HCT116 (cell line): ENCODE measurements at regions not wholly inside any gene's neighbourhood (a gene's known extent, or its start where the extent isn't known, plus 50 kb on each side); places are given as distances from the start of the nearest gene placed in this dataset.

ENCODE experiments used
- ATAC-seq: fragments of 200-7000 bp; cut with Tn5 transposase; 2 replicates; pipeline ENCODE4 v1.9.1; 2020; ENCODE audit warnings: mild to moderate bottlenecking, moderate library complexity
- BruUV-seq: library from RNA; stranded (reverse); fragments of 400-500 nt; replicated peaks from 2 replicates; lab custom pipeline; 2021; lab: Mats Ljungman, UMichigan
- CTCF ChIA-PET: fragments of 300-600 bp; sonication (Branson Sonifier 250); formaldehyde crosslinking; loops from one replicate; lab custom pipeline; 2021; ENCODE audit warnings: antibody characterized with exemption; lab: Charles Lee
- POLR2A ChIA-PET: fragments of 300-600, 350-600 bp; sonication (Branson Sonifier 250); formaldehyde crosslinking; loops from one replicate; lab custom pipeline; 2021; ENCODE audit warnings: antibody characterized with exemption; lab: Charles Lee
- RAD21 ChIA-PET, 2 experiments: fragments of 300-600 bp; sonication (Branson Sonifier 250); formaldehyde crosslinking; loops; one replicate each; lab custom pipeline; 2023; ENCODE audit warnings: low total read pairs in 2 of 2; ENCODE audit not compliant: uncharacterized antibody in 2 of 2, unreplicated experiment in 2 of 2, low non-redundant PET in 1 of 2; lab: Charles Lee
- DNase-seq: peaks from one replicate; pipeline ENCODE4 v3.0.0-alpha.2; 2010; ENCODE audit warnings: low read depth, low spot score
- H2AFZ ChIP-seq: fragments of 200-600 bp; shearing (Covaris generic), sonication (generic); 2 replicates; pipeline ENCODE4 v1.6.1; 2017; ENCODE audit warnings: low read depth, mixed run types, mixed read lengths, antibody characterized with exemption, low read length; ENCODE audit not compliant: poor library complexity, severe bottlenecking
- H3K27ac ChIP-seq: 2 replicates; pipeline ENCODE4 v1.5.1; 2012; ENCODE audit warnings: low read depth, low read length
- H3K27me3 ChIP-seq: fragments of 200-600 bp; sonication (generic); 2 replicates; pipeline ENCODE4 v1.6.1; 2016; ENCODE audit warnings: mixed run types, low read length, mixed read lengths; ENCODE audit not compliant: insufficient read depth
- H3K36me3 ChIP-seq, 2 experiments: fragments of 200-500 bp in 1 of 2; fragments of 200-600 bp in 1 of 2; sonication (Bioruptor generic) in 1 of 2; sonication (generic) in 1 of 2; 2 replicates each; pipeline versions ENCODE4 v1.5.1 to v1.6.1; 2014 to 2016; ENCODE audit warnings: low read length in 2 of 2, inconsistent platforms in 1 of 2, mixed read lengths in 1 of 2, mixed run types in 1 of 2; ENCODE audit not compliant: insufficient read depth in 2 of 2, control insufficient read depth in 1 of 2
- H3K4me1 ChIP-seq, 2 experiments: fragments of 200-600 bp in 1 of 2; sonication (generic) in 1 of 2; 2 replicates each; pipeline versions ENCODE4 v1.5.1 to v1.6.1; 2012 to 2017; ENCODE audit warnings: low read length in 2 of 2, inconsistent platforms in 1 of 2, mild to moderate bottlenecking in 1 of 2, mixed read lengths in 1 of 2, mixed run types in 1 of 2, moderate library complexity in 1 of 2; ENCODE audit not compliant: insufficient read depth in 2 of 2, control insufficient read depth in 1 of 2
- H3K4me2 ChIP-seq: fragments of 200-600 bp; sonication (generic); 2 replicates; pipeline ENCODE4 v1.6.1; 2017; ENCODE audit warnings: mixed run types, low read length, mixed read lengths
- H3K4me3 ChIP-seq, 2 experiments: fragments of 200-600 bp in 1 of 2; sonication (generic) in 1 of 2; replicated peaks in 1 of 2; 2 replicates each; pipeline ENCODE4 v1.5.1; 2011 to 2016; ENCODE audit warnings: low read length in 2 of 2, control low read depth in 1 of 2, low read depth in 1 of 2, mild to moderate bottlenecking in 1 of 2, mixed read lengths in 1 of 2, mixed run types in 1 of 2
- H3K79me2 ChIP-seq: fragments of 200-600 bp; sonication (generic); 2 replicates; pipeline ENCODE4 v1.6.1; 2017; ENCODE audit warnings: mild to moderate bottlenecking, mixed run types, low read length, moderate library complexity, mixed read lengths; ENCODE audit not compliant: insufficient read depth
- H3K9ac ChIP-seq: fragments of 200-600 bp; sonication (generic); 2 replicates; pipeline ENCODE4 v1.6.1; 2016; ENCODE audit warnings: low read length, mixed read lengths
- H3K9me2 ChIP-seq: fragments of 200-600 bp; sonication (generic), shearing (Covaris generic); 2 replicates; pipeline ENCODE4 v1.6.1; 2017; ENCODE audit warnings: mixed run types, mild to moderate bottlenecking, moderate library complexity; ENCODE audit not compliant: insufficient read depth
- H3K9me3 ChIP-seq, 2 experiments: fragments of 200-500 bp in 1 of 2; fragments of 200-600 bp in 1 of 2; sonication (Bioruptor generic) in 1 of 2; sonication (generic) in 1 of 2; 2 replicates each; pipeline ENCODE4 v1.6.1; 2014 to 2017; ENCODE audit warnings: low read length in 2 of 2, mixed read lengths in 2 of 2, inconsistent platforms in 1 of 2, low read depth in 1 of 2, mild to moderate bottlenecking in 1 of 2, mixed run types in 1 of 2, moderate library complexity in 1 of 2; ENCODE audit not compliant: control insufficient read depth in 1 of 2, insufficient read depth in 1 of 2
- H4K20me1 ChIP-seq: fragments of 200-600 bp; sonication (generic), shearing (Covaris generic); 2 replicates; pipeline ENCODE4 v1.6.1; 2017; ENCODE audit warnings: mixed run types, mild to moderate bottlenecking, moderate library complexity; ENCODE audit not compliant: insufficient read depth
- ATF3 ChIP-seq: IDR thresholded peaks from 2 replicates; pipeline ENCODE4 v1.6.1; 2012
- CTCF ChIP-seq, 3 experiments: fragments of 200-600 bp in 1 of 3; sonication (generic) in 1 of 3; IDR thresholded peaks in 2 of 3; conservative IDR thresholded peaks in 1 of 3; 2 replicates each; pipeline ENCODE4 v1.5.1; 2012 to 2017; ENCODE audit warnings: low read depth in 2 of 3, low read length in 2 of 3, antibody characterized with exemption in 1 of 3, borderline replicate concordance in 1 of 3, control low read depth in 1 of 3, mild to moderate bottlenecking in 1 of 3, mixed read lengths in 1 of 3, mixed run types in 1 of 3, moderate library complexity in 1 of 3; ENCODE audit not compliant: insufficient read depth in 1 of 3
- EGR1 ChIP-seq: IDR thresholded peaks from 2 replicates; pipeline ENCODE4 v1.6.1; 2012; ENCODE audit warnings: low read depth
- EZH2phosphoT487 ChIP-seq: fragments of 200-600 bp; IDR thresholded peaks from 2 replicates; pipeline ENCODE4 v1.6.1; 2018; ENCODE audit warnings: antibody characterized with exemption, borderline replicate concordance
- FOSL1 ChIP-seq: IDR thresholded peaks from 2 replicates; pipeline ENCODE4 v1.6.1; 2012; ENCODE audit warnings: low read depth
- JUND ChIP-seq: IDR thresholded peaks from 2 replicates; pipeline ENCODE4 v1.6.1; 2012
- MAX ChIP-seq: IDR thresholded peaks from 2 replicates; pipeline ENCODE4 v1.6.1; 2012
- RAD21 ChIP-seq: IDR thresholded peaks from 2 replicates; pipeline ENCODE4 v1.6.1; 2012; ENCODE audit warnings: low read depth, mild to moderate bottlenecking
- REST ChIP-seq: IDR thresholded peaks from 2 replicates; pipeline ENCODE4 v1.6.1; 2012; ENCODE audit warnings: low read depth
- SIN3A ChIP-seq: IDR thresholded peaks from 2 replicates; pipeline ENCODE4 v1.6.1; 2012; ENCODE audit warnings: low read depth
- SP1 ChIP-seq: IDR thresholded peaks from 2 replicates; pipeline ENCODE4 v1.6.1; 2012; ENCODE audit warnings: low read depth
- TCF7L2 ChIP-seq: IDR thresholded peaks from 2 replicates; pipeline ENCODE4 v1.7.0; 2011; ENCODE audit warnings: borderline replicate concordance, inconsistent platforms; ENCODE audit not compliant: insufficient read depth, insufficient read length; ENCODE audit errors: extremely low read depth
- YY1 ChIP-seq: IDR thresholded peaks from 2 replicates; pipeline ENCODE4 v1.6.1; 2011; ENCODE audit warnings: low read length, low read depth, moderate library complexity, mild to moderate bottlenecking; ENCODE audit not compliant: insufficient replicate concordance; ENCODE audit errors: extremely low read depth
- ZBTB33 ChIP-seq: IDR thresholded peaks from 2 replicates; pipeline ENCODE4 v1.6.1; 2011; ENCODE audit warnings: mild to moderate bottlenecking, low read length, moderate library complexity; ENCODE audit not compliant: insufficient replicate concordance; ENCODE audit errors: extremely low read depth
- ZFX ChIP-seq: fragments of 450-650 bp; IDR thresholded peaks from 2 replicates; pipeline ENCODE4 v1.6.1; 2017
- ZNF274 ChIP-seq: fragments of 200-500 bp; sonication (Bioruptor generic); IDR thresholded peaks from 2 replicates; pipeline ENCODE4 v1.6.1; 2014; ENCODE audit warnings: mild to moderate bottlenecking, low read depth, low read length, inconsistent platforms
- intact Hi-C: fragments of 100-400 bp; cut with micrococcal nuclease; formaldehyde crosslinking; loops from 2 replicates; pipeline ENCODE4 v1.10.0; 2022

- H4K20me1 ChIP-seq = no peaks in the 10 kb centered on the region
- RAD21 ChIA-PET = no interaction called here
- no peaks in the 10 kb centered on the region for H3K4me1 ChIP-seq
- no peak overlapping the region for H3K4me2 ChIP-seq
- CTCF ChIA-PET = no interaction called here
- intact Hi-C loops = no loop called here
- H3K36me3 ChIP-seq = no peaks in the 10 kb centered on the region
- ATAC-seq = no peak
- BruUV-seq = no TSS peak
- DNase-seq = no peak
- POLR2A ChIA-PET = no interaction called here
- no peaks in the 10 kb centered on the region for H3K27me3 ChIP-seq
- H3K9ac ChIP-seq = no peak overlapping the region
- H2AFZ ChIP-seq = no peak overlapping the region
- no peak overlapping the region for H3K4me3 ChIP-seq
- no peaks in the 10 kb centered on the region for H3K9me3 ChIP-seq
- no peak for TF ChIP-seq ZNF274
- TF ChIP-seq YY1 = no peak
- no peak for TF ChIP-seq SIN3A
- no peak for TF ChIP-seq MAX
- TF ChIP-seq ATF3 = no peak
- no peak for TF ChIP-seq REST
- no peak for TF ChIP-seq CTCF (IDR thresholded peaks at IDR 0.05 in 2 of 3, conservative IDR thresholded peaks at IDR 0.05 in 1 of 3; ENCODE audit: borderline replicate concordance in 1 of 3, insufficient read depth in 1 of 3, low read depth in 2 of 3, low read length in 2 of 3)
- no peak for TF ChIP-seq JUND
- TF ChIP-seq ZBTB33 = no peak
- no peak for TF ChIP-seq EZH2phosphoT487
- no peak for TF ChIP-seq RAD21
- TF ChIP-seq TCF7L2 = no peak
- no peak for TF ChIP-seq FOSL1
- TF ChIP-seq EGR1 = no peak
- no peak for TF ChIP-seq SP1
- no peak for TF ChIP-seq ZFX
- no peaks in the 10 kb centered on the region for H3K79me2 ChIP-seq
- H3K9me2 ChIP-seq = no peaks in the 10 kb centered on the region
- H3K27ac ChIP-seq = no peak overlapping the region
Observed at GRCh38 chr2:41381701-41382100, 666.1 kb upstream of the PKDCC start.
